HCT116 (cell line): ENCODE measurements at regions not wholly inside any gene's neighbourhood (a gene's known extent, or its start where the extent isn't known, plus 50 kb on each side); places are given as distances from the start of the nearest gene placed in this dataset.
"Not testable (repeated sequence)": the region's sequence is repeated elsewhere in the genome, so short reads cannot be mapped to it uniquely, and the experiment has no call there.

Experiments used
- ATAC-seq: fragments of 200-7000 bp; cut with Tn5 transposase; 2 replicates; pipeline ENCODE4 v1.9.1; 2020; ENCODE audit warnings: mild to moderate bottlenecking, moderate library complexity
- BruUV-seq: library from RNA; stranded (reverse); fragments of 400-500 nt; replicated peaks from 2 replicates; lab custom pipeline; 2021; lab: Mats Ljungman, UMichigan
- CTCF ChIA-PET: fragments of 300-600 bp; sonication (Branson Sonifier 250); formaldehyde crosslinking; loops from one replicate; lab custom pipeline; 2021; ENCODE audit warnings: antibody characterized with exemption; lab: Charles Lee
- POLR2A ChIA-PET: fragments of 300-600, 350-600 bp; sonication (Branson Sonifier 250); formaldehyde crosslinking; loops from one replicate; lab custom pipeline; 2021; ENCODE audit warnings: antibody characterized with exemption; lab: Charles Lee
- RAD21 ChIA-PET, 2 experiments: fragments of 300-600 bp; sonication (Branson Sonifier 250); formaldehyde crosslinking; loops; one replicate each; lab custom pipeline; 2023; ENCODE audit warnings: low total read pairs in 2 of 2; ENCODE audit not compliant: uncharacterized antibody in 2 of 2, unreplicated experiment in 2 of 2, low non-redundant PET in 1 of 2; lab: Charles Lee
- DNase-seq: peaks from one replicate; pipeline ENCODE4 v3.0.0-alpha.2; 2010; ENCODE audit warnings: low read depth, low spot score
- H2AFZ ChIP-seq: fragments of 200-600 bp; shearing (Covaris generic), sonication (generic); 2 replicates; pipeline ENCODE4 v1.6.1; 2017; ENCODE audit warnings: low read depth, mixed run types, mixed read lengths, antibody characterized with exemption, low read length; ENCODE audit not compliant: poor library complexity, severe bottlenecking
- H3K27ac ChIP-seq: 2 replicates; pipeline ENCODE4 v1.5.1; 2012; ENCODE audit warnings: low read depth, low read length
- H3K27me3 ChIP-seq: fragments of 200-600 bp; sonication (generic); 2 replicates; pipeline ENCODE4 v1.6.1; 2016; ENCODE audit warnings: mixed run types, low read length, mixed read lengths; ENCODE audit not compliant: insufficient read depth
- H3K36me3 ChIP-seq, 2 experiments: fragments of 200-500 bp in 1 of 2; fragments of 200-600 bp in 1 of 2; sonication (Bioruptor generic) in 1 of 2; sonication (generic) in 1 of 2; 2 replicates each; pipeline versions ENCODE4 v1.5.1 to v1.6.1; 2014 to 2016; ENCODE audit warnings: low read length in 2 of 2, inconsistent platforms in 1 of 2, mixed read lengths in 1 of 2, mixed run types in 1 of 2; ENCODE audit not compliant: insufficient read depth in 2 of 2, control insufficient read depth in 1 of 2
- H3K4me1 ChIP-seq, 2 experiments: fragments of 200-600 bp in 1 of 2; sonication (generic) in 1 of 2; 2 replicates each; pipeline versions ENCODE4 v1.5.1 to v1.6.1; 2012 to 2017; ENCODE audit warnings: low read length in 2 of 2, inconsistent platforms in 1 of 2, mild to moderate bottlenecking in 1 of 2, mixed read lengths in 1 of 2, mixed run types in 1 of 2, moderate library complexity in 1 of 2; ENCODE audit not compliant: insufficient read depth in 2 of 2, control insufficient read depth in 1 of 2
- H3K4me2 ChIP-seq: fragments of 200-600 bp; sonication (generic); 2 replicates; pipeline ENCODE4 v1.6.1; 2017; ENCODE audit warnings: mixed run types, low read length, mixed read lengths
- H3K4me3 ChIP-seq, 2 experiments: fragments of 200-600 bp in 1 of 2; sonication (generic) in 1 of 2; replicated peaks in 1 of 2; 2 replicates each; pipeline ENCODE4 v1.5.1; 2011 to 2016; ENCODE audit warnings: low read length in 2 of 2, control low read depth in 1 of 2, low read depth in 1 of 2, mild to moderate bottlenecking in 1 of 2, mixed read lengths in 1 of 2, mixed run types in 1 of 2
- H3K79me2 ChIP-seq: fragments of 200-600 bp; sonication (generic); 2 replicates; pipeline ENCODE4 v1.6.1; 2017; ENCODE audit warnings: mild to moderate bottlenecking, mixed run types, low read length, moderate library complexity, mixed read lengths; ENCODE audit not compliant: insufficient read depth
- H3K9ac ChIP-seq: fragments of 200-600 bp; sonication (generic); 2 replicates; pipeline ENCODE4 v1.6.1; 2016; ENCODE audit warnings: low read length, mixed read lengths
- H3K9me2 ChIP-seq: fragments of 200-600 bp; sonication (generic), shearing (Covaris generic); 2 replicates; pipeline ENCODE4 v1.6.1; 2017; ENCODE audit warnings: mixed run types, mild to moderate bottlenecking, moderate library complexity; ENCODE audit not compliant: insufficient read depth
- H3K9me3 ChIP-seq, 2 experiments: fragments of 200-500 bp in 1 of 2; fragments of 200-600 bp in 1 of 2; sonication (Bioruptor generic) in 1 of 2; sonication (generic) in 1 of 2; 2 replicates each; pipeline ENCODE4 v1.6.1; 2014 to 2017; ENCODE audit warnings: low read length in 2 of 2, mixed read lengths in 2 of 2, inconsistent platforms in 1 of 2, low read depth in 1 of 2, mild to moderate bottlenecking in 1 of 2, mixed run types in 1 of 2, moderate library complexity in 1 of 2; ENCODE audit not compliant: control insufficient read depth in 1 of 2, insufficient read depth in 1 of 2
- H4K20me1 ChIP-seq: fragments of 200-600 bp; sonication (generic), shearing (Covaris generic); 2 replicates; pipeline ENCODE4 v1.6.1; 2017; ENCODE audit warnings: mixed run types, mild to moderate bottlenecking, moderate library complexity; ENCODE audit not compliant: insufficient read depth
- CBX3 ChIP-seq: IDR thresholded peaks from 2 replicates; pipeline ENCODE4 v1.6.1; 2012; ENCODE audit warnings: low read depth
- MAX ChIP-seq: IDR thresholded peaks from 2 replicates; pipeline ENCODE4 v1.6.1; 2012
- POLR2AphosphoS5 ChIP-seq: IDR thresholded peaks from 2 replicates; pipeline ENCODE4 v1.6.1; 2011; ENCODE audit warnings: mild to moderate bottlenecking, low read depth, low read length, moderate library complexity
- SIN3A ChIP-seq: IDR thresholded peaks from 2 replicates; pipeline ENCODE4 v1.6.1; 2012; ENCODE audit warnings: low read depth
- ZBTB33 ChIP-seq: IDR thresholded peaks from 2 replicates; pipeline ENCODE4 v1.6.1; 2011; ENCODE audit warnings: mild to moderate bottlenecking, low read length, moderate library complexity; ENCODE audit not compliant: insufficient replicate concordance; ENCODE audit errors: extremely low read depth
- ZFX ChIP-seq: fragments of 450-650 bp; IDR thresholded peaks from 2 replicates; pipeline ENCODE4 v1.6.1; 2017
- ZNF274 ChIP-seq: fragments of 200-500 bp; sonication (Bioruptor generic); IDR thresholded peaks from 2 replicates; pipeline ENCODE4 v1.6.1; 2014; ENCODE audit warnings: mild to moderate bottlenecking, low read depth, low read length, inconsistent platforms
- intact Hi-C: fragments of 100-400 bp; cut with micrococcal nuclease; formaldehyde crosslinking; loops from 2 replicates; pipeline ENCODE4 v1.10.0; 2022

GRCh38 chr20:30486103-30486478 is 771.4 kb upstream of the DEFB115 start:
- no peak overlapping the region for H3K4me3 ChIP-seq
- intact Hi-C loops: no loop called here
- no peaks in the 10 kb centered on the region for H3K79me2 ChIP-seq
- no peaks in the 10 kb centered on the region for H3K9me2 ChIP-seq
- H3K9ac ChIP-seq: no peak overlapping the region
- no peak overlapping the region for H2AFZ ChIP-seq
- DNase-seq: no peak
- no peaks in the 10 kb centered on the region for H3K27me3 ChIP-seq
- POLR2A ChIA-PET: no interaction called here
- no peak for ATAC-seq
- H3K4me2 ChIP-seq: no peak overlapping the region
- H3K9me3 ChIP-seq: no peaks in the 10 kb centered on the region
- no peaks in the 10 kb centered on the region for H3K4me1 ChIP-seq
- CTCF ChIA-PET: no interaction called here
- BruUV-seq: no TSS peak
- no peak for TF ChIP-seq SIN3A
- TF ChIP-seq ZBTB33: no peak
- TF ChIP-seq ZFX: no peak
- no peak for TF ChIP-seq MAX
- no peak for TF ChIP-seq POLR2AphosphoS5
- TF ChIP-seq CBX3: no peak
- TF ChIP-seq ZNF274: no peak
- RAD21 ChIA-PET: no interaction called here
- no peaks in the 10 kb centered on the region for H4K20me1 ChIP-seq
- H3K36me3 ChIP-seq: no peaks in the 10 kb centered on the region
- no peak overlapping the region for H3K27ac ChIP-seq

- H2AFZ ChIP-seq, H3K9me3 ChIP-seq, DNase-seq, RAD21 ChIA-PET, CTCF ChIA-PET, H3K27me3 ChIP-seq, H3K36me3 ChIP-seq, intact Hi-C loops, H3K79me2 ChIP-seq, H3K4me3 ChIP-seq, H4K20me1 ChIP-seq, H3K9me2 ChIP-seq, POLR2A ChIA-PET, H3K4me1 ChIP-seq, BruUV-seq, H3K27ac ChIP-seq, H3K4me2 ChIP-seq, ATAC-seq, H3K9ac ChIP-seq: not testable (repeated sequence)
These were observed 770.0 kb upstream of the DEFB115 start for GRCh38 chr20:30487461-30487860.
